Activated CD8-positive, alpha-beta memory T cell treated with anti-CD3 and anti-CD28 coated beads, Interleukin-2, amount 10 ng/mL, durations not matched to agents 7 days and 5 days (primary cell): ENCODE measurements at regions not wholly inside any gene's neighbourhood (a gene's known extent, or its start where the extent isn't known, plus 50 kb on each side); places are given as distances from the start of the nearest gene placed in this dataset.

ENCODE experiments used
- ATAC-seq: fragments of 150-1000 bp; cut with Tn5 transposase; one replicate; pipeline ENCODE4 v1.10.0; 2021; ENCODE audit warnings: moderate library complexity
- CTCF ChIA-PET: fragments of 350-600 bp; sonication (Branson Sonifier 250); formaldehyde crosslinking; loops from one replicate; lab custom pipeline; 2021; ENCODE audit warnings: antibody characterized with exemption; lab: Charles Lee
- DNase-seq: peaks from one replicate; pipeline ENCODE4 v3.0.0-alpha.2; 2020
- H3K27ac Mint-ChIP-seq: one replicate; pipeline ENCODE4 v1.8.0; 2021; ENCODE audit warnings: mild to moderate bottlenecking, mixed read lengths
- H3K27me3 Mint-ChIP-seq: one replicate; pipeline ENCODE4 v1.8.0; 2021; ENCODE audit warnings: mixed read lengths
- H3K36me3 Mint-ChIP-seq: one replicate; pipeline ENCODE4 v1.8.0; 2021; ENCODE audit warnings: mild to moderate bottlenecking, mixed read lengths
- H3K4me1 Mint-ChIP-seq: one replicate; pipeline ENCODE4 v1.8.0; 2021; ENCODE audit warnings: mixed read lengths
- H3K4me3 Mint-ChIP-seq: one replicate; pipeline ENCODE4 v1.8.0; 2021; ENCODE audit warnings: mild to moderate bottlenecking, moderate library complexity, mixed read lengths
- H3K9me3 Mint-ChIP-seq: one replicate; pipeline ENCODE4 v1.8.0; 2022; ENCODE audit warnings: low read depth, mixed read lengths

GRCh38 chr5:21145376-21145775, 1157.4 kb upstream of the CDH18 start:
- peaks cover 5% of the 10 kb centered on the region for H3K9me3 Mint-ChIP-seq
- no peaks in the 10 kb centered on the region for H3K4me1 Mint-ChIP-seq
- no peaks in the 10 kb centered on the region for H3K36me3 Mint-ChIP-seq
- CTCF ChIA-PET = no interaction called here
- H3K27ac Mint-ChIP-seq = no peak overlapping the region
- H3K4me3 Mint-ChIP-seq = no peak overlapping the region
- no peak for DNase-seq
- H3K27me3 Mint-ChIP-seq = no peaks in the 10 kb centered on the region
- ATAC-seq = no peak

GRCh38 chr5:21143686-21144085, 1155.7 kb upstream of the CDH18 start:
- no peak for ATAC-seq
- Mint-ChIP-seq H3K4me1 (no peaks in the 10 kb centered on the region), H3K27me3 (no peaks in the 10 kb centered on the region), H3K4me3 (no peak overlapping the region), H3K9me3 (peaks cover 5% of the 10 kb centered on the region), H3K27ac (no peak overlapping the region), H3K36me3 (no peaks in the 10 kb centered on the region)
- CTCF ChIA-PET = no interaction called here
- no peak for DNase-seq

DNA sequence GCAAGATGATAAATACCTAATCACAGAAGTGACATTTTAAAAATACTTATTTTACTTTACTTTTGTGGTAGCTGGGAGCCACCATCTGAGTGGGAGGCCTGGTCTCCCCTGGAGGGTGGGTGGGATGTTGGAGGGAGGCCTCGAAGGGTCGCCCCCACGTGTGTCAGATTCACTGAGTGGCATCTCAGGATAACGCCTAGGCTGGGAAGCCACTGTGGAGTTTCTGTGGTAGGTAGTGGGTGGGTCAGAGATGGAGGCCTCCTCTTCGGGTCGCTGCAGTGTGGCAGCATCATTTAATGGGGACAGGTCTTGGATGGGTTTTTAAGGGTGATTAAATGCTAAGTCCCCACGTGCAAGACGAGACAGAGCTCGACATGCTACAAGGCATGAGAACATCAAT, 1154.8 kb upstream of the CDH18 start:
- no peaks in the 10 kb centered on the region for H3K4me1 Mint-ChIP-seq
- no peaks in the 10 kb centered on the region for H3K27me3 Mint-ChIP-seq
- H3K9me3 Mint-ChIP-seq = peaks cover 4% of the 10 kb centered on the region
- DNase-seq (no peak), ATAC-seq (peak; percentile 16)
- no peaks in the 10 kb centered on the region for H3K36me3 Mint-ChIP-seq
- no peak overlapping the region for H3K4me3 Mint-ChIP-seq
- CTCF ChIA-PET = no interaction called here
- no peak overlapping the region for H3K27ac Mint-ChIP-seq

DNA sequence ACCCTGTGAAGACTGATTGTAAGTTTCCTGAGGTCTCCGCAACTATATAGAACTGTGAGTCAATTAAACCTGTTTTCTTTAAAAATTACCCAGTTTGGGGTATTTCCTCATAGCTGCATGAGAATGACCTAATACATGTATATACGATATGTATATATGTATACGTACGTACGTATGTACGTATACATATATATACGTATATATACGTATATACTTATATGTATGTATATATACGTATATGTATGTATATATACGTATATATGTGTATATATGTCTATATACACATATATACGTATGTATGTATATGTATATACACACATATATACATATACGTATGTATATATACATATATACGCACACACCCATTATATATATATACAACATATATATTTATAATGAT, 1153.0 kb upstream of the CDH18 start:
- Mint-ChIP-seq H3K27ac (no peak overlapping the region), H3K36me3 (no peaks in the 10 kb centered on the region), H3K27me3 (no peaks in the 10 kb centered on the region), H3K9me3 (peaks cover 4% of the 10 kb centered on the region), H3K4me3 (no peak overlapping the region), H3K4me1 (no peaks in the 10 kb centered on the region)
- DNase-seq (no peak), ATAC-seq (no peak)
- CTCF ChIA-PET = no interaction called here

GRCh38 chr5:21126236-21126635, 1138.2 kb upstream of the CDH18 start:
- no peaks in the 10 kb centered on the region for H3K27me3 Mint-ChIP-seq
- H3K27ac Mint-ChIP-seq = no peak overlapping the region
- H3K4me3 Mint-ChIP-seq = no peak overlapping the region
- CTCF ChIA-PET = no interaction called here
- peaks cover 2% of the 10 kb centered on the region for H3K9me3 Mint-ChIP-seq
- no peaks in the 10 kb centered on the region for H3K4me1 Mint-ChIP-seq
- no peaks in the 10 kb centered on the region for H3K36me3 Mint-ChIP-seq
- ATAC-seq = no peak
- no peak for DNase-seq

DNA sequence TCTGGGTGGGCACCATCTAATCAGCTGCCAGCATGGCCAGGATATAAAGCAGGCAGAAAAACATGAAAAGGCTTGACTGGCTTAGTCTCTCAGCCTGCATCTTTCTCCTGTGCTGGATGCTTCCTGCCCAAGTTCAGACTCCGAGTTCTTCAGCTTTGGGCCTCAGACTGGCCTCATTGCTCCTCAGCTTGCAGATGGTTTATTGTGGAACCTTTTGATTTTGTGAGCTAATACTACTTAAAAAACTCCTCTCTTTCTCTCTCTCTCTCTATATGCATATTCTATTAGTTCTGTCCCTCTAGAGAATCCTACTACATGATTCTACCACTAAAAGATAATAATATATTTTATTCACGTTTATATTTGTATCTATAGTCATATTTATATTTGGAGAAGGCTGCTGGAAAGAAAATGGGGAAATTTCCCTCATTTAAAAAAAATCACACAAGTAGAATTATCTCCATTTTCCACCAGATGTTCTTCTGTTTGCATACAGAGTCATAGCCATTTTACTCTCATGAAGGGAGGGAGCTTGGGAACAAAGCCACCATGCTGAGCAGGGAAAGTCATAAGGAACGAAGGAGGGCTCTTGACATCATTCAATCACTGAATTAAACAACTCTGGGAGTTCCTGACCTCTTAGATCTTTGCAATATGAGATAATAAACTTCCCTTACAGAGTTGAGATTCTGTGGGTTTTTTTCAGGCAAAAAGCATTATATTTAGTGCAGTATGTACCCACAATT, 1137.4 kb upstream of the CDH18 start:
- DNase-seq = no peak
- Mint-ChIP-seq H3K4me1 (no peaks in the 10 kb centered on the region), H3K27ac (no peak overlapping the region), H3K27me3 (no peaks in the 10 kb centered on the region), H3K4me3 (no peak overlapping the region), H3K36me3 (no peaks in the 10 kb centered on the region), H3K9me3 (peaks cover 2% of the 10 kb centered on the region)
- ATAC-seq = no peak
- CTCF ChIA-PET = no interaction called here

DNA sequence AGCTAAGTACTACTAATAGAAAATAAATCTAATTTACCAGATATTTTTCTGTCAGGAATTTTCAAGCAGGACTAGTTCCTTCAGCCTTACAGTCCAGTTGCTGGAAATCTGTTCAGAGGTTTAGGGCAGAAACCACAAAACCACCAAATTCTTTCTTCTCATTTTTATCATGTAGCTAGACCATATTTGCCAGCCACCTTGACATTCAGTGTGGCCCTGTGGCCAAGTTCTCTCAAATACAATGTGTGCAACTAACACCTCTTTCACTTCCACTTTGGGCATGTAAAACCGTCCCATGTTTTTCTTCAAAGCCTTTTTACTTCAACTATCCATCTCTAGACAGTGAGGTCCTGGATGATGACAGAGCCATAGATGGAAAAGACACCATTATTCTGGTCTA, 1133.2 kb upstream of the CDH18 start:
- no peaks in the 10 kb centered on the region for H3K4me1 Mint-ChIP-seq
- no peaks in the 10 kb centered on the region for H3K36me3 Mint-ChIP-seq
- H3K27me3 Mint-ChIP-seq = no peaks in the 10 kb centered on the region

DNA sequence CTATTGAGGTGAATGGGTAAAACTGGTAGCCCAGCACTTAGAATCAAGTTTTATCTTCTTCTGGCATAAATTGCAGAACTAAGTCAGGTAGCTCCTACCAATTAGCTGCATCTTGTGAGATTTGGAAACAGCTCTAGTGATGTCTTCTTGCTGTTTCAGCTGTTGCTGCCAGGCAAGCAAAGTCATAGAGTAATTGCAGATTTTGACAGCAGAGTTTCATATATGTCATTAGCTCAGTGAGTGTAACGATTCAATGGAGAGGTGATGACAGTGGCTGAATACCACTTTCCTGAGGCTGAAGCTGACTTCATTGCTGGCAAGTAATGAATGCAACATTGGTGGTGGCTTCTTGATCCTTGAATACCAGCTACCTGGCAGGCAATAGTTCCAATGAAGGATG, 1109.7 kb upstream of the CDH18 start:
- Mint-ChIP-seq H3K4me3 (no peak overlapping the region), H3K27ac (no peak overlapping the region), H3K4me1 (no peaks in the 10 kb centered on the region), H3K27me3 (no peaks in the 10 kb centered on the region), H3K36me3 (no peaks in the 10 kb centered on the region), H3K9me3 (peaks cover 6% of the 10 kb centered on the region)
- CTCF ChIA-PET = no interaction called here
- DNase-seq (no peak), ATAC-seq (no peak)

More for the DNA sequence above, 1133.2 kb upstream of the CDH18 start:
- no peak overlapping the region for H3K27ac Mint-ChIP-seq
- CTCF ChIA-PET = no interaction called here
- no peak overlapping the region for H3K4me3 Mint-ChIP-seq
- no peak for DNase-seq
- ATAC-seq = no peak
- H3K9me3 Mint-ChIP-seq = peaks cover under 1% of the 10 kb centered on the region

DNA sequence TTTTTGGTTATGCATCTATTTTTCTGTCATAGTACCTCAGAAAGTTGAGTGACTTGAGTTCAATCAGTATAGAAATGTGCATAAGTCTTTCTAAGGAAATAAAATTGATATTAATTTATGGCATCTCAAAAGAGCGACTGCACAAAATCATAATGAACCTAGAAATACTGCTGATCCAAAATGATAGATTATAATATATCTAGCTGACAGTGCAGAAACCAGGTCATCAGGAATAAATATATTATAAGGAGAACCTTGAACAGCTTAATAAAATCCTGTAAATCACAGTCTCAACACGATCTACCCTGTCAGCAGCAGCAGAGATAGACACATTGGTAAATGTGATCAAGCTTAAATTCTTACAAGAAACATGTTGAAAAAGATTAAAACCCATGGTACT, 1106.6 kb upstream of the CDH18 start:
- CTCF ChIA-PET = no interaction called here
- no peak overlapping the region for H3K27ac Mint-ChIP-seq
- no peaks in the 10 kb centered on the region for H3K36me3 Mint-ChIP-seq
- no peak for ATAC-seq
- peaks cover 10% of the 10 kb centered on the region for H3K9me3 Mint-ChIP-seq
- no peaks in the 10 kb centered on the region for H3K27me3 Mint-ChIP-seq
- DNase-seq = no peak
- no peaks in the 10 kb centered on the region for H3K4me1 Mint-ChIP-seq
- H3K4me3 Mint-ChIP-seq = no peak overlapping the region

GRCh38 chr5:21087766-21088165, 1099.8 kb upstream of the CDH18 start:
- Mint-ChIP-seq H3K36me3 (no peaks in the 10 kb centered on the region), H3K4me1 (no peaks in the 10 kb centered on the region), H3K9me3 (peaks cover 22% of the 10 kb centered on the region), H3K27me3 (no peaks in the 10 kb centered on the region), H3K4me3 (no peak overlapping the region), H3K27ac (no peak overlapping the region)
- DNase-seq = no peak
- CTCF ChIA-PET = no interaction called here
- ATAC-seq = no peak

- Mint-ChIP-seq H3K27me3 (no peaks in the 10 kb centered on the region), H3K4me1 (no peaks in the 10 kb centered on the region), H3K36me3 (no peaks in the 10 kb centered on the region), H3K9me3 (peaks cover 18% of the 10 kb centered on the region), H3K27ac (no peak overlapping the region), H3K4me3 (no peak overlapping the region)
- CTCF ChIA-PET = no interaction called here
- ATAC-seq = no peak
- DNase-seq = no peak
Measured at GRCh38 chr5:21085791-21086190, 1097.8 kb upstream of the CDH18 start.

- ATAC-seq (no peak), DNase-seq (no peak)
- peaks cover 6% of the 10 kb centered on the region for H3K9me3 Mint-ChIP-seq
- H3K4me1 Mint-ChIP-seq = no peaks in the 10 kb centered on the region
- no peaks in the 10 kb centered on the region for H3K27me3 Mint-ChIP-seq
- CTCF ChIA-PET = no interaction called here
- no peak overlapping the region for H3K27ac Mint-ChIP-seq
- H3K4me3 Mint-ChIP-seq = no peak overlapping the region
- no peaks in the 10 kb centered on the region for H3K36me3 Mint-ChIP-seq
Measured at GRCh38 chr5:21071986-21072385, 1084.0 kb upstream of the CDH18 start.

GRCh38 chr5:21071421-21071820, 1083.4 kb upstream of the CDH18 start:
- DNase-seq (no peak), ATAC-seq (no peak)
- no peak overlapping the region for H3K4me3 Mint-ChIP-seq
- no peaks in the 10 kb centered on the region for H3K36me3 Mint-ChIP-seq
- peaks cover 6% of the 10 kb centered on the region for H3K9me3 Mint-ChIP-seq
- CTCF ChIA-PET = no interaction called here
- no peaks in the 10 kb centered on the region for H3K4me1 Mint-ChIP-seq
- H3K27ac Mint-ChIP-seq = no peak overlapping the region
- H3K27me3 Mint-ChIP-seq = no peaks in the 10 kb centered on the region

- CTCF ChIA-PET = no interaction called here
- no peaks in the 10 kb centered on the region for H3K27me3 Mint-ChIP-seq
- no peak overlapping the region for H3K4me3 Mint-ChIP-seq
- no peaks in the 10 kb centered on the region for H3K4me1 Mint-ChIP-seq
- H3K9me3 Mint-ChIP-seq = peaks cover 6% of the 10 kb centered on the region
- ATAC-seq = no peak
- H3K36me3 Mint-ChIP-seq = no peaks in the 10 kb centered on the region
- no peak overlapping the region for H3K27ac Mint-ChIP-seq
- DNase-seq = no peak
Measured at GRCh38 chr5:21070858-21071257, 1082.9 kb upstream of the CDH18 start.

- H3K27ac Mint-ChIP-seq = no peak overlapping the region
- no peak overlapping the region for H3K4me3 Mint-ChIP-seq
- H3K4me1 Mint-ChIP-seq = no peaks in the 10 kb centered on the region
- no peaks in the 10 kb centered on the region for H3K27me3 Mint-ChIP-seq
- ATAC-seq (no peak), DNase-seq (no peak)
- CTCF ChIA-PET = no interaction called here
- H3K36me3 Mint-ChIP-seq = no peaks in the 10 kb centered on the region
- H3K9me3 Mint-ChIP-seq = peaks cover 8% of the 10 kb centered on the region
Measured at GRCh38 chr5:21067724-21068123, 1079.7 kb upstream of the CDH18 start.
